ENCODE measurements at regions not wholly inside any gene's neighbourhood (a gene's known extent, or its start where the extent isn't known, plus 50 kb on each side); places are given as distances from the start of the nearest gene placed in this dataset.

DNA sequence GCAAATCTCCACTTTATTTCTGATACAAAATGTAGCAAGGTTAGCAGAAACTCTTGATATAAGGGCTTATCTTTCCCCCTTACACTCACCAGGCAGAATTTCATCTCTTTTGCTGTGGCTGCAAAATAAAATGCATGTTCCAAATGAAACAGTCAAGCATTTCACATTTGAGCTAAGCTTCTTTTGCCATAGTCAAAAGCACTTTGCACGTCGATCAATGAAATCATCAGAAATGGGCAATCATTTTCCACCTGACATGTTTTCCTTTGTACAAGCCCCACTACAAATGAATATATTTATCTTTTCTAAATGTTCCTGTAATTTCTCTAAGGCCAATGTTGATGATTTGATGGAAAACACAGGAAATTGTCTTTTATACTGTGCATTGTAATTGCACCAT is 178.4 kb downstream of the ANKRD50 start:
- Histone ChIP-seq H3K27ac (ENCODE audit: low read depth, low read length) (no peak overlapping the region), H3K4me1 (ENCODE audit: insufficient read depth, low read length) (no peaks in the 10 kb centered on the region), H3K4me3 (ENCODE audit: insufficient read depth, low read depth, low read length) (no peak overlapping the region), H3K4me2 (ENCODE audit: low read length) (no peak overlapping the region), H3K9me3 (ENCODE audit: insufficient read depth, low read depth, low read length) (no peaks in the 10 kb centered on the region), H3K36me3 (ENCODE audit: insufficient read depth, low read length) (no peaks in the 10 kb centered on the region), H3K79me2 (ENCODE audit: insufficient read depth, low read length) (no peaks in the 10 kb centered on the region), H3K27me3 (ENCODE audit: insufficient read depth, low read length) (no peaks in the 10 kb centered on the region), H2AFZ (ENCODE audit: low read depth, low read length) (no peak overlapping the region), H3K9ac (ENCODE audit: low read length) (no peak overlapping the region), H4K20me1 (ENCODE audit: insufficient read depth, low read length) (no peaks in the 10 kb centered on the region)
- no peak for TF ChIP-seq EZH2 (IDR thresholded peaks at IDR 0.05; ENCODE audit: insufficient read depth, low read length)
- TF ChIP-seq, protein P1, sequence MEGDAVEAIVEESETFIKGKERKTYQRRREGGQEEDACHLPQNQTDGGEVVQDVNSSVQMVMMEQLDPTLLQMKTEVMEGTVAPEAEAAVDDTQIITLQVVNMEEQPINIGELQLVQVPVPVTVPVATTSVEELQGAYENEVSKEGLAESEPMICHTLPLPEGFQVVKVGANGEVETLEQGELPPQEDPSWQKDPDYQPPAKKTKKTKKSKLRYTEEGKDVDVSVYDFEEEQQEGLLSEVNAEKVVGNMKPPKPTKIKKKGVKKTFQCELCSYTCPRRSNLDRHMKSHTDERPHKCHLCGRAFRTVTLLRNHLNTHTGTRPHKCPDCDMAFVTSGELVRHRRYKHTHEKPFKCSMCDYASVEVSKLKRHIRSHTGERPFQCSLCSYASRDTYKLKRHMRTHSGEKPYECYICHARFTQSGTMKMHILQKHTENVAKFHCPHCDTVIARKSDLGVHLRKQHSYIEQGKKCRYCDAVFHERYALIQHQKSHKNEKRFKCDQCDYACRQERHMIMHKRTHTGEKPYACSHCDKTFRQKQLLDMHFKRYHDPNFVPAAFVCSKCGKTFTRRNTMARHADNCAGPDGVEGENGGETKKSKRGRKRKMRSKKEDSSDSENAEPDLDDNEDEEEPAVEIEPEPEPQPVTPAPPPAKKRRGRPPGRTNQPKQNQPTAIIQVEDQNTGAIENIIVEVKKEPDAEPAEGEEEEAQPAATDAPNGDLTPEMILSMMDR (IDR thresholded peaks at IDR 0.05; ENCODE audit: insufficient read depth, low read depth, low read length) = no peak
- Mint-ChIP-seq H3K27me3 (ENCODE audit: low read depth, unreplicated experiment) (no peaks in the 10 kb centered on the region), H3K9me3 (ENCODE audit: unreplicated experiment) (no peaks in the 10 kb centered on the region), H3K36me3 (ENCODE audit: low read depth, unreplicated experiment) (no peaks in the 10 kb centered on the region), H3K27ac (ENCODE audit: unreplicated experiment) (no peak overlapping the region), H3K4me3 (ENCODE audit: unreplicated experiment) (no peak overlapping the region), H3K4me1 (ENCODE audit: low read depth, unreplicated experiment) (no peaks in the 10 kb centered on the region)
- FAIRE-seq = no peak
- DNase-seq (ENCODE audit: low read depth) = no peak

DNA sequence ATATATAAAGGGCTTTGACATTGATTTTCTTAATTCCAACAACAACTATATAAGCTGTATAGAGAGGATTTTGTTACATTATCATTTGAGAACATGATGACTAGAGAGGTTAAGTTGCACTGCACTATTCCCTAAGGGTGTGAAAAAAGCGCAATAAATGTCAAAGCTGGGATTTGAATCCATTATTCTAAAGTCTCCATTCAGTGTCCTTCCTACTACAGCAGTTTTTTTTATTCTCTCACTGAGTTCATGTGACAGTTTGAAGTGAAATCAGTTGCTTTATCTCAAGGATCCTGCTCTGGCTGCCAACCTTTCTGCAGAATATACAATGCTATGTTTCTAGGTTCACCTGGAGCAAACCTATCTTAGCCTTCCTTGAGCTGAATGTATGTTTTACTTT is 177.5 kb downstream of the ANKRD50 start:
- Histone ChIP-seq H3K4me2 (ENCODE audit: low read length) (no peak overlapping the region), H2AFZ (ENCODE audit: low read depth, low read length) (no peak overlapping the region), H3K4me1 (ENCODE audit: insufficient read depth, low read length) (no peaks in the 10 kb centered on the region), H3K4me3 (ENCODE audit: insufficient read depth, low read depth, low read length) (no peak overlapping the region), H3K27me3 (ENCODE audit: insufficient read depth, low read length) (no peaks in the 10 kb centered on the region), H3K9me3 (ENCODE audit: insufficient read depth, low read depth, low read length) (no peaks in the 10 kb centered on the region), H3K79me2 (ENCODE audit: insufficient read depth, low read length) (no peaks in the 10 kb centered on the region), H3K36me3 (ENCODE audit: insufficient read depth, low read length) (no peaks in the 10 kb centered on the region), H3K9ac (ENCODE audit: low read length) (no peak overlapping the region), H3K27ac (ENCODE audit: low read depth, low read length) (no peak overlapping the region), H4K20me1 (ENCODE audit: insufficient read depth, low read length) (no peaks in the 10 kb centered on the region)
- Mint-ChIP-seq H3K27me3 (ENCODE audit: low read depth, unreplicated experiment) (no peaks in the 10 kb centered on the region), H3K27ac (ENCODE audit: unreplicated experiment) (no peak overlapping the region), H3K9me3 (ENCODE audit: unreplicated experiment) (no peaks in the 10 kb centered on the region), H3K4me1 (ENCODE audit: low read depth, unreplicated experiment) (no peaks in the 10 kb centered on the region), H3K4me3 (ENCODE audit: unreplicated experiment) (no peak overlapping the region), H3K36me3 (ENCODE audit: low read depth, unreplicated experiment) (no peaks in the 10 kb centered on the region)
- DNase-seq (ENCODE audit: low read depth) (no peak), FAIRE-seq (no peak)
- TF ChIP-seq, protein P1 (IDR thresholded peaks at IDR 0.05; ENCODE audit: insufficient read depth, low read depth, low read length) = no peak
- no peak for TF ChIP-seq EZH2 (IDR thresholded peaks at IDR 0.05; ENCODE audit: insufficient read depth, low read length)

GRCh38 chr4:124536946-124537345 is 175.6 kb downstream of the ANKRD50 start:
- no peaks in the 10 kb centered on the region for H3K36me3 Mint-ChIP-seq (ENCODE audit: low read depth, unreplicated experiment)
- H3K27ac ChIP-seq (ENCODE audit: low read depth, low read length) = no peak overlapping the region
- H3K4me3 ChIP-seq (ENCODE audit: insufficient read depth, low read depth, low read length) = no peak overlapping the region
- TF ChIP-seq EZH2 (IDR thresholded peaks at IDR 0.05; ENCODE audit: insufficient read depth, low read length) = no peak
- TF ChIP-seq, protein P1 (IDR thresholded peaks at IDR 0.05; ENCODE audit: insufficient read depth, low read depth, low read length) = no peak
- H2AFZ ChIP-seq (ENCODE audit: low read depth, low read length) = no peak overlapping the region
- no peak overlapping the region for H3K4me2 ChIP-seq (ENCODE audit: low read length)
- DNase-seq (ENCODE audit: low read depth) = no peak
- no peaks in the 10 kb centered on the region for H3K79me2 ChIP-seq (ENCODE audit: insufficient read depth, low read length)
- no peak overlapping the region for H3K4me3 Mint-ChIP-seq (ENCODE audit: unreplicated experiment)
- H3K9me3 ChIP-seq (ENCODE audit: insufficient read depth, low read depth, low read length) = no peaks in the 10 kb centered on the region
- no peaks in the 10 kb centered on the region for H3K4me1 ChIP-seq (ENCODE audit: insufficient read depth, low read length)
- H3K27ac Mint-ChIP-seq (ENCODE audit: unreplicated experiment) = no peak overlapping the region
- FAIRE-seq = no peak
- H4K20me1 ChIP-seq (ENCODE audit: insufficient read depth, low read length) = no peaks in the 10 kb centered on the region
- no peaks in the 10 kb centered on the region for H3K27me3 ChIP-seq (ENCODE audit: insufficient read depth, low read length)
- H3K27me3 Mint-ChIP-seq (ENCODE audit: low read depth, unreplicated experiment) = no peaks in the 10 kb centered on the region
- H3K9me3 Mint-ChIP-seq (ENCODE audit: unreplicated experiment) = no peaks in the 10 kb centered on the region
- no peak overlapping the region for H3K9ac ChIP-seq (ENCODE audit: low read length)
- H3K4me1 Mint-ChIP-seq (ENCODE audit: low read depth, unreplicated experiment) = no peaks in the 10 kb centered on the region
- no peaks in the 10 kb centered on the region for H3K36me3 ChIP-seq (ENCODE audit: insufficient read depth, low read length)
